Endothelial cell of umbilical vein (primary cell): ENCODE measurements at regions not wholly inside any gene's neighbourhood (a gene's known extent, or its start where the extent isn't known, plus 50 kb on each side); places are given as distances from the start of the nearest gene placed in this dataset.

ENCODE experiments used
- EZH2 ChIP-seq: IDR thresholded peaks from 2 replicates; pipeline ENCODE4 v1.6.1; 2012; ENCODE audit warnings: borderline replicate concordance, low read depth, mild to moderate bottlenecking, moderate library complexity, low read length, inconsistent platforms; ENCODE audit not compliant: severe bottlenecking
- MYC ChIP-seq: IDR thresholded peaks from one replicate; pipeline ENCODE4 v1.6.1; 2011; ENCODE audit warnings: mild to moderate bottlenecking, low read depth, low read length
- POLR2A ChIP-seq: IDR thresholded peaks from 2 replicates; pipeline ENCODE4 v1.6.1; 2012; ENCODE audit warnings: low read depth, mild to moderate bottlenecking, control low read depth, low read length
- POLR2AphosphoS5 ChIP-seq: IDR thresholded peaks from 2 replicates; pipeline ENCODE4 v1.6.1; 2012; ENCODE audit warnings: low read depth, mild to moderate bottlenecking, control low read depth, low read length, moderate library complexity; ENCODE audit not compliant: insufficient read depth
- TF ChIP-seq, protein P1 (sequence below), 2 donors: IDR thresholded peaks; 1 replicate in 1 of 2; 2 replicates in 1 of 2; pipeline ENCODE4 v1.5.1; 2011; ENCODE audit warnings: low read length in 2 of 2, mild to moderate bottlenecking in 2 of 2, moderate library complexity in 2 of 2, control low read depth in 1 of 2, inconsistent platforms in 1 of 2, low read depth in 1 of 2; ENCODE audit not compliant: insufficient read depth in 1 of 2; ENCODE audit errors: extremely low read depth in 1 of 2

DNA sequence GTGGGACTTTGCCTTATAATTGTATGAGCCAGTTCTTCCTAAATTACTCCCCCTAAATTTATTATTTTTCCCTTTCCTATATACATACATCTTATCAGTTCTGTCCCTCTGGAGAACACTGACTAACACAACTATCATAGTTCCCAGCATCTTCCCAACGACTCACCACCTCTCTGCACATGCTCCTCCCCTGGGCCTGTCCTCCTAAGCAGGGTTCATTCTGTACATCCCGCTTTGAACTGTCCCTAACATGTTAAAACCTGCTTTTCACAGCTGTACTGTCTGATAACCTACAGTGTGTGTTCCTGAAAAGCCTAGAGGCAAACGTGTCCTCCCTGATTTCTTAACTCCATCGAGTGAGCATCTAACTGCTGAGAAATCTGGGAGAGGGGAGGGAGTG lies 141.7 kb downstream of the EFNB2 start:
- TF ChIP-seq, protein P1, sequence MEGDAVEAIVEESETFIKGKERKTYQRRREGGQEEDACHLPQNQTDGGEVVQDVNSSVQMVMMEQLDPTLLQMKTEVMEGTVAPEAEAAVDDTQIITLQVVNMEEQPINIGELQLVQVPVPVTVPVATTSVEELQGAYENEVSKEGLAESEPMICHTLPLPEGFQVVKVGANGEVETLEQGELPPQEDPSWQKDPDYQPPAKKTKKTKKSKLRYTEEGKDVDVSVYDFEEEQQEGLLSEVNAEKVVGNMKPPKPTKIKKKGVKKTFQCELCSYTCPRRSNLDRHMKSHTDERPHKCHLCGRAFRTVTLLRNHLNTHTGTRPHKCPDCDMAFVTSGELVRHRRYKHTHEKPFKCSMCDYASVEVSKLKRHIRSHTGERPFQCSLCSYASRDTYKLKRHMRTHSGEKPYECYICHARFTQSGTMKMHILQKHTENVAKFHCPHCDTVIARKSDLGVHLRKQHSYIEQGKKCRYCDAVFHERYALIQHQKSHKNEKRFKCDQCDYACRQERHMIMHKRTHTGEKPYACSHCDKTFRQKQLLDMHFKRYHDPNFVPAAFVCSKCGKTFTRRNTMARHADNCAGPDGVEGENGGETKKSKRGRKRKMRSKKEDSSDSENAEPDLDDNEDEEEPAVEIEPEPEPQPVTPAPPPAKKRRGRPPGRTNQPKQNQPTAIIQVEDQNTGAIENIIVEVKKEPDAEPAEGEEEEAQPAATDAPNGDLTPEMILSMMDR (IDR thresholded peaks at IDR 0.05; ENCODE audit: extremely low read depth in 1 of 2, insufficient read depth in 1 of 2, low read depth in 1 of 2, low read length in 2 of 2), result no peak
- TF ChIP-seq MYC (no peak), POLR2AphosphoS5 (no peak), EZH2 (no peak), POLR2A (no peak)
